ENCODE measurements at regions not wholly inside any gene's neighbourhood (a gene's known extent, or its start where the extent isn't known, plus 50 kb on each side); places are given as distances from the start of the nearest gene placed in this dataset.

DNA sequence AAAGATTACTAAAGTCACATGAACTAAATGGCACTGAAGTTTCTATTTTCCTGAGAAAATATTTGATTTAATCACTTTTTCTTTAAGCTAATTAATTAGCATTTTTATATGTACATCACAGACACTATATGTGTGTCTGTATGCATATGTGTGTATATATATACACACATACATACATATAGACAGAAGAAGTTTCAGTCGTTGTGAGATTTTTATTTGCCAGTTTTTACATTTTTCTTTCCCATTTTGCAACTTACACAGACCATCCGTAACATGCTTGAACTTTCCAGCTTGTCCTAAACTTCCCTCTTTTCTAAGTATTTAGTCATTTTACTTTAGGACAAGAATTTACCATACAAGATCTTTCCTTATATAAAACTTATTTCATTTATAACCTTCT lies 299.1 kb downstream of the IPO8 start:
- Histone ChIP-seq H2AFZ (no peak overlapping the region), H3K9me2 (replicated peaks; ENCODE audit: insufficient read depth) (no peaks in the 10 kb centered on the region), H3K27ac (no peak overlapping the region), H3K9me3 (ENCODE audit: low read depth) (no peaks in the 10 kb centered on the region), H3K36me3 (replicated peaks; ENCODE audit: insufficient read depth, low read depth) (no peaks in the 10 kb centered on the region), H3K27me3 (no peaks in the 10 kb centered on the region), H3K79me2 (no peaks in the 10 kb centered on the region), H4K20me1 (ENCODE audit: insufficient read depth, poor library complexity, severe bottlenecking) (no peaks in the 10 kb centered on the region), H3K4me3 (no peak overlapping the region), H3K4me1 (ENCODE audit: insufficient read depth) (no peaks in the 10 kb centered on the region), H3K4me2 (no peak overlapping the region)
- WGBS (ENCODE audit: low lambda C conversion rate, missing lambda C conversion rate) = 87% methylated on average over 2 of the region's 2 CpGs
- TF ChIP-seq EZH2phosphoT487 (IDR thresholded peaks at IDR 0.05; ENCODE audit: low read depth, severe bottlenecking, unreplicated experiment) = no peak
- TF ChIP-seq EZH2 (IDR thresholded peaks at IDR 0.05; ENCODE audit: borderline replicate concordance) = no peak
- TF ChIP-seq, protein P1, sequence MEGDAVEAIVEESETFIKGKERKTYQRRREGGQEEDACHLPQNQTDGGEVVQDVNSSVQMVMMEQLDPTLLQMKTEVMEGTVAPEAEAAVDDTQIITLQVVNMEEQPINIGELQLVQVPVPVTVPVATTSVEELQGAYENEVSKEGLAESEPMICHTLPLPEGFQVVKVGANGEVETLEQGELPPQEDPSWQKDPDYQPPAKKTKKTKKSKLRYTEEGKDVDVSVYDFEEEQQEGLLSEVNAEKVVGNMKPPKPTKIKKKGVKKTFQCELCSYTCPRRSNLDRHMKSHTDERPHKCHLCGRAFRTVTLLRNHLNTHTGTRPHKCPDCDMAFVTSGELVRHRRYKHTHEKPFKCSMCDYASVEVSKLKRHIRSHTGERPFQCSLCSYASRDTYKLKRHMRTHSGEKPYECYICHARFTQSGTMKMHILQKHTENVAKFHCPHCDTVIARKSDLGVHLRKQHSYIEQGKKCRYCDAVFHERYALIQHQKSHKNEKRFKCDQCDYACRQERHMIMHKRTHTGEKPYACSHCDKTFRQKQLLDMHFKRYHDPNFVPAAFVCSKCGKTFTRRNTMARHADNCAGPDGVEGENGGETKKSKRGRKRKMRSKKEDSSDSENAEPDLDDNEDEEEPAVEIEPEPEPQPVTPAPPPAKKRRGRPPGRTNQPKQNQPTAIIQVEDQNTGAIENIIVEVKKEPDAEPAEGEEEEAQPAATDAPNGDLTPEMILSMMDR (IDR thresholded peaks at IDR 0.05; ENCODE audit: poor library complexity) = no peak
- DNase-seq (ENCODE audit: low spot score) = no peak

- H2AFZ ChIP-seq = no peak overlapping the region
- TF ChIP-seq EZH2phosphoT487 (IDR thresholded peaks at IDR 0.05; ENCODE audit: low read depth, severe bottlenecking, unreplicated experiment) (no peak), EZH2 (IDR thresholded peaks at IDR 0.05; ENCODE audit: borderline replicate concordance) (no peak)
- TF ChIP-seq, protein P1 (IDR thresholded peaks at IDR 0.05; ENCODE audit: poor library complexity) = no peak
- no peaks in the 10 kb centered on the region for H3K27me3 ChIP-seq
- no peaks in the 10 kb centered on the region for H3K9me3 ChIP-seq (ENCODE audit: low read depth)
- no peaks in the 10 kb centered on the region for H4K20me1 ChIP-seq (ENCODE audit: insufficient read depth, poor library complexity, severe bottlenecking)
- no peaks in the 10 kb centered on the region for H3K36me3 ChIP-seq (replicated peaks; ENCODE audit: insufficient read depth, low read depth)
- no peak overlapping the region for H3K4me3 ChIP-seq
- no peak overlapping the region for H3K4me2 ChIP-seq
- DNase-seq (ENCODE audit: low spot score) = no peak
- 77% methylated on average over 3 of the region's 3 CpGs for WGBS (ENCODE audit: low lambda C conversion rate, missing lambda C conversion rate)
- H3K79me2 ChIP-seq = no peaks in the 10 kb centered on the region
- no peaks in the 10 kb centered on the region for H3K9me2 ChIP-seq (replicated peaks; ENCODE audit: insufficient read depth)
- no peaks in the 10 kb centered on the region for H3K4me1 ChIP-seq (ENCODE audit: insufficient read depth)
- no peak overlapping the region for H3K27ac ChIP-seq
Observed at GRCh38 chr12:30395190-30395589, 300.5 kb downstream of the IPO8 start.

- no peaks in the 10 kb centered on the region for H3K79me2 ChIP-seq
- no peaks in the 10 kb centered on the region for H3K36me3 ChIP-seq (replicated peaks; ENCODE audit: insufficient read depth, low read depth)
- H3K4me1 ChIP-seq (ENCODE audit: insufficient read depth) = no peaks in the 10 kb centered on the region
- H4K20me1 ChIP-seq (ENCODE audit: insufficient read depth, poor library complexity, severe bottlenecking) = no peaks in the 10 kb centered on the region
- no peaks in the 10 kb centered on the region for H3K27me3 ChIP-seq
- no peak for TF ChIP-seq EZH2 (IDR thresholded peaks at IDR 0.05; ENCODE audit: borderline replicate concordance)
- TF ChIP-seq, protein P1 (IDR thresholded peaks at IDR 0.05; ENCODE audit: poor library complexity) = no peak
- TF ChIP-seq EZH2phosphoT487 (IDR thresholded peaks at IDR 0.05; ENCODE audit: low read depth, severe bottlenecking, unreplicated experiment) = no peak
- H3K4me3 ChIP-seq = no peak overlapping the region
- no peak for DNase-seq (ENCODE audit: low spot score)
- WGBS (ENCODE audit: low lambda C conversion rate, missing lambda C conversion rate) = 83% methylated on average over 5 of the region's 5 CpGs
- no peaks in the 10 kb centered on the region for H3K9me2 ChIP-seq (replicated peaks; ENCODE audit: insufficient read depth)
- no peak overlapping the region for H3K27ac ChIP-seq
- no peak overlapping the region for H3K4me2 ChIP-seq
- no peaks in the 10 kb centered on the region for H3K9me3 ChIP-seq (ENCODE audit: low read depth)
- H2AFZ ChIP-seq = no peak overlapping the region
Observed at GRCh38 chr12:30391766-30392366, 303.8 kb downstream of the IPO8 start.
